GM23248 (cell line): ENCODE measurements at regions not wholly inside any gene's neighbourhood (a gene's known extent, or its start where the extent isn't known, plus 50 kb on each side); places are given as distances from the start of the nearest gene placed in this dataset.

Experiments
- DNase-seq: peaks from one replicate; pipeline ENCODE4 v3.0.0-alpha.2; 2015
- H2AFZ ChIP-seq: fragments of 200-600 bp; sonication (generic); 2 replicates; pipeline ENCODE4 v1.6.1; 2016; ENCODE audit warnings: antibody characterized with exemption
- H3F3A ChIP-seq: fragments of 200-600 bp; sonication (generic); 2 replicates; pipeline ENCODE4 v1.6.1; 2016; ENCODE audit warnings: mild to moderate bottlenecking, antibody characterized with exemption, mixed run types; ENCODE audit not compliant: insufficient read depth
- H3K27ac ChIP-seq: fragments of 200-600 bp; sonication (generic); 2 replicates; pipeline ENCODE4 v1.5.1; 2016; ENCODE audit warnings: mild to moderate bottlenecking
- H3K27me3 ChIP-seq: fragments of 200-600 bp; sonication (generic); replicated peaks from 2 replicates; pipeline ENCODE4 v1.6.1; 2016; ENCODE audit warnings: mild to moderate bottlenecking; ENCODE audit not compliant: insufficient read depth
- H3K36me3 ChIP-seq: fragments of 200-600 bp; sonication (generic); 2 replicates; pipeline ENCODE4 v1.6.1; 2016; ENCODE audit warnings: low read depth, mild to moderate bottlenecking
- H3K4me1 ChIP-seq: fragments of 200-600 bp; sonication (generic); 2 replicates; pipeline ENCODE4 v1.6.1; 2016; ENCODE audit warnings: mild to moderate bottlenecking; ENCODE audit not compliant: insufficient read depth
- H3K4me2 ChIP-seq: fragments of 200-600 bp; sonication (generic); one replicate; pipeline ENCODE4 v1.6.1; 2016; ENCODE audit warnings: mild to moderate bottlenecking; ENCODE audit not compliant: unreplicated experiment
- H3K4me3 ChIP-seq: fragments of 200-600 bp; sonication (generic); 2 replicates; pipeline ENCODE4 v1.5.1; 2016; ENCODE audit warnings: mild to moderate bottlenecking
- H3K79me2 ChIP-seq: fragments of 200-600 bp; sonication (generic); 2 replicates; pipeline ENCODE4 v1.6.1; 2016; ENCODE audit warnings: mild to moderate bottlenecking; ENCODE audit not compliant: insufficient read depth
- H3K9ac ChIP-seq: fragments of 200-600 bp; sonication (generic); 2 replicates; pipeline ENCODE4 v1.6.1; 2016; ENCODE audit warnings: mild to moderate bottlenecking
- H3K9me2 ChIP-seq: fragments of 200-600 bp; sonication (generic); 2 replicates; pipeline ENCODE4 v1.6.1; 2016; ENCODE audit warnings: mixed run types, mild to moderate bottlenecking, moderate library complexity; ENCODE audit not compliant: insufficient read depth
- H3K9me3 ChIP-seq: fragments of 200-600 bp; sonication (generic); one replicate; pipeline ENCODE4 v1.6.1; 2017; ENCODE audit warnings: low read depth
- H4K20me1 ChIP-seq: fragments of 200-600 bp; sonication (generic); 2 replicates; pipeline ENCODE4 v1.6.0; 2016; ENCODE audit not compliant: insufficient read depth
- EZH2 ChIP-seq: fragments of 200-600 bp; sonication (generic); IDR thresholded peaks from 2 replicates; pipeline ENCODE4 v1.6.1; 2018; ENCODE audit warnings: antibody characterized with exemption, mild to moderate bottlenecking; ENCODE audit not compliant: insufficient read depth, poor library complexity, severe bottlenecking
- EZH2phosphoT487 ChIP-seq: fragments of 200-600 bp; sonication (generic); IDR thresholded peaks from 2 replicates; pipeline ENCODE4 v1.6.1; 2018; ENCODE audit warnings: antibody characterized with exemption, moderate library complexity, mild to moderate bottlenecking, low read depth; ENCODE audit not compliant: insufficient read depth
- WGBS, 2 experiments: methylation state at CpG; one replicate each; pipeline ENCODE4 v1.1.6; 2015 to 2017; ENCODE audit warnings: low lambda C conversion rate in 2 of 2, low coverage in 1 of 2; ENCODE audit errors: missing lambda C conversion rate in 2 of 2; 5-methylcytosine and 5-hydroxymethylcytosine counted together
- in situ Hi-C: fragments of 300-500 bp; cut with MboI; formaldehyde crosslinking; loops from 2 replicates; pipeline ENCODE4 v1.15.0; 2020

DNA sequence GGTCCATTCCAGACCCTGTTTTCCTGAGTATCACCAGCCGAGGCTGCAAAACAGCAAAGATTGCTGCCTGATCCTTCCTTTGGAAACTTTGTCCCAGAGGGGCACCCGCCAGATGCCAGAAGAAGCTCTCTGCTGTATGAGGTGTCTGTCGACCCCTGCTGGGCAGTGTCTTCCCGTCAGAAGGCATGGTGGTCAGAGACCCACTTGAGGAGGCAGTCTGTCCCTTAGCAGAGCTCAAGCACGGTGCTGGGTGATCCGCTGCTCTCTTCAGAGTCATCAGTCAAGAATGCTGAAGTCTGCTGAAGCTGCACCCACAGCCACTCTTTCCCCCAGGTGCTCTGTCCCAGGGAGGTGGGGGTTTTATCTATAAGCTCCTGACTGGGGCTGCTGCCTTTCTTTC, 1121.2 kb downstream of the NSUN3 start:
- H3K36me3 ChIP-seq, result no peaks in the 10 kb centered on the region
- WGBS, 2 experiments, result 23 to 36% methylated on average over 6 of the region's 6 CpGs
- H3K4me1 ChIP-seq, result no peaks in the 10 kb centered on the region
- no peak overlapping the region for H3K9ac ChIP-seq
- TF ChIP-seq EZH2phosphoT487, result no peak
- no peak for TF ChIP-seq EZH2
- no peak overlapping the region for H3K4me2 ChIP-seq
- H3F3A ChIP-seq, result no peaks in the 10 kb centered on the region
- no peak overlapping the region for H3K4me3 ChIP-seq
- no peaks in the 10 kb centered on the region for H3K79me2 ChIP-seq
- H3K9me3 ChIP-seq, result no peaks in the 10 kb centered on the region
- in situ Hi-C loops, result no loop called here
- no peak for DNase-seq
- H3K9me2 ChIP-seq, result no peaks in the 10 kb centered on the region
- H4K20me1 ChIP-seq, result no peaks in the 10 kb centered on the region
- H3K27ac ChIP-seq, result no peak overlapping the region
- H2AFZ ChIP-seq, result no peak overlapping the region
- H3K27me3 ChIP-seq, result no peaks in the 10 kb centered on the region

DNA sequence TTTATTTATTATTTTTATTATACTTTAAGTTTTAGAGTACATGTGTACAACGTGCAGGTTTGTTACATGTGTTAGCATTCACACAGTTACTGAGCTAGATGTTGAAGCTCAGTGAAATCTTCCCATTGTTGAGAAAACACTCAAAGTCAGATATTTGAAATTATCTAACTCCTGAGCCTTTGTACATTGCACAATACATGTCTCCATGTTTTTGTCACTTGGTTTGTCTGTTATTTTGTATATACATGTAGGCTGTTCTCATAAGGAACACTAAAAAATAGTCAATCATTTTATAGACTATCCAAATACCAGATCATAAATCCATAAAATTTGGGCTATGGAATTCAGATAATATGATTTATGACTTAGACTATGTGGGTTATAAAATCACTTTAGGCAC, 1126.5 kb downstream of the NSUN3 start:
- Histone ChIP-seq H4K20me1 (no peaks in the 10 kb centered on the region), H3K27ac (no peak overlapping the region), H2AFZ (no peak overlapping the region), H3K36me3 (no peaks in the 10 kb centered on the region), H3K4me2 (no peak overlapping the region), H3K4me3 (no peak overlapping the region), H3K27me3 (no peaks in the 10 kb centered on the region), H3F3A (no peaks in the 10 kb centered on the region), H3K9me3 (no peaks in the 10 kb centered on the region), H3K4me1 (no peaks in the 10 kb centered on the region), H3K9me2 (no peaks in the 10 kb centered on the region), H3K79me2 (no peaks in the 10 kb centered on the region), H3K9ac (no peak overlapping the region)
- no peak for TF ChIP-seq EZH2
- no peak for TF ChIP-seq EZH2phosphoT487
- DNase-seq, result no peak
- 13 to 15% methylated on average over 1 of the region's 1 CpG for WGBS, 2 experiments
- in situ Hi-C loops, result no loop called here

DNA sequence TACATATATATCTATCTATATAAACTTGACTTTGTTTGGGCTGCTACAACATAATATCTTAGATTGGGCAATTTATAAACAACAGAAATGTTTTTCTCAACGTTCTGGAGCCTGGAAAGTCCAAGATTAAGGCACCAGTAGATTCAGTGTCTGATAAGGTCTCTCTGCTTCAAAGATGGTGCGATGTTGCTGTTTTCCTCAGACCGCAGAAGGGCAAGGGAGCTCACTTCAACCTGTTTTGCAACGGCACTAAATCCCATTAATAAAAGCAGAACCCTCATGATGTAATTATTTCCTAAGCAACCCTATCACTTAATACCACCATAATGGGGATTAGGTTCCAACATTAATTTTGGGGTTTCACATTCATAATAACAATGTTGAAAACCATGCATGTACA, 1134.8 kb downstream of the NSUN3 start:
- no peak for DNase-seq
- Histone ChIP-seq H3K4me3 (no peak overlapping the region), H3K9me2 (no peaks in the 10 kb centered on the region), H3K9ac (no peak overlapping the region), H3K9me3 (no peaks in the 10 kb centered on the region), H3K4me2 (no peak overlapping the region), H3K4me1 (no peaks in the 10 kb centered on the region), H2AFZ (no peak overlapping the region), H3K27me3 (no peaks in the 10 kb centered on the region), H4K20me1 (no peaks in the 10 kb centered on the region), H3F3A (no peaks in the 10 kb centered on the region), H3K27ac (no peak overlapping the region), H3K79me2 (no peaks in the 10 kb centered on the region), H3K36me3 (no peaks in the 10 kb centered on the region)
- in situ Hi-C loops, result no loop called here
- 29 to 34% methylated on average over 4 of the region's 4 CpGs for WGBS, 2 experiments
- TF ChIP-seq EZH2phosphoT487 (no peak), EZH2 (no peak)

DNA sequence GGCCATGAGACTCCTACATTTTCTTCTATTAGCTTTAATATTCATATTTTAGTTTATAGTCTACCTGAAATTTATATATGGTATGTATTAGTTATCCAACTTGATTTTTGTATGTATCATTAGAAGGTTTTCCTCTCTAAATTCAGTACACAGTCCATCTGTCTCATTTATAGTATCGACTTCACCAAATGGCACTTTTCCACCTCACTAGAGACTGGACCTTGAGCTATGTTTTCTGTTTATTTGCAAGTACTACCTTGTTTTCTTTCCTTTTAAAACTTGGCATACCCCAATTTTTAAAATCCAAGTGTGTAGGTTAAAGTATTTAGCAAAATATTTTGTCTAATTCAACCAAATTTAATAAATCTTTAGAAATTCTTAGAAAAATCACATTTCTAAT, 1137.5 kb downstream of the NSUN3 start:
- Histone ChIP-seq H3K4me1 (no peaks in the 10 kb centered on the region), H3K9ac (no peak overlapping the region), H3F3A (no peaks in the 10 kb centered on the region), H3K36me3 (no peaks in the 10 kb centered on the region), H4K20me1 (no peaks in the 10 kb centered on the region), H3K4me2 (no peak overlapping the region), H3K9me3 (no peaks in the 10 kb centered on the region), H3K27ac (no peak overlapping the region), H3K4me3 (no peak overlapping the region), H3K27me3 (no peaks in the 10 kb centered on the region), H3K9me2 (no peaks in the 10 kb centered on the region), H2AFZ (no peak overlapping the region), H3K79me2 (no peaks in the 10 kb centered on the region)
- in situ Hi-C loops, result no loop called here
- TF ChIP-seq EZH2 (no peak), EZH2phosphoT487 (no peak)
- WGBS, 2 experiments, result 16 to 17% methylated on average over 1 of the region's 1 CpG
- no peak for DNase-seq

- Histone ChIP-seq H3K4me3 (no peak overlapping the region), H3F3A (no peaks in the 10 kb centered on the region), H4K20me1 (no peaks in the 10 kb centered on the region), H3K9ac (no peak overlapping the region), H3K36me3 (no peaks in the 10 kb centered on the region), H3K27ac (no peak overlapping the region), H3K4me1 (no peaks in the 10 kb centered on the region), H3K27me3 (no peaks in the 10 kb centered on the region), H3K79me2 (no peaks in the 10 kb centered on the region), H3K4me2 (no peak overlapping the region), H2AFZ (no peak overlapping the region), H3K9me2 (no peaks in the 10 kb centered on the region), H3K9me3 (no peaks in the 10 kb centered on the region)
- no peak for DNase-seq
- in situ Hi-C loops, result no loop called here
- TF ChIP-seq EZH2, result no peak
- no peak for TF ChIP-seq EZH2phosphoT487
- 0 to 16% methylated on average over 1 of the region's 1 CpG for WGBS, 2 experiments
Measured at GRCh38 chr3:95210878-95211277, 1148.0 kb downstream of the NSUN3 start.
